Cardiac muscle cell (in vitro differentiated cells and primary cell): ENCODE measurements at regions not wholly inside any gene's neighbourhood (a gene's known extent, or its start where the extent isn't known, plus 50 kb on each side); places are given as distances from the start of the nearest gene placed in this dataset.
A peak's percentile ranks its signal among the peaks of the same experiment; 100 is the strongest.

Source experiments
- DNase-seq, 2 donors: peaks; one replicate each; pipeline versions ENCODE4 v3.0.0 to v3.0.0-alpha.2; 2010 to 2017; ENCODE audit warnings: low read depth in 1 of 2, low spot score in 1 of 2
- H3K27ac ChIP-seq: fragments of 200-600 bp; sonication (generic); 2 replicates; pipeline ENCODE4 v1.5.1; 2016
- H3K27me3 ChIP-seq: fragments of 200-600 bp; sonication (generic); 2 replicates; pipeline ENCODE4 v1.6.0; 2016; ENCODE audit warnings: control low read depth
- H3K36me3 ChIP-seq: fragments of 200-600 bp; sonication (generic); 2 replicates; pipeline ENCODE4 v1.5.1; 2016; ENCODE audit warnings: control low read depth
- H3K4me1 ChIP-seq: fragments of 200-600 bp; sonication (generic); 2 replicates; pipeline ENCODE4 v1.8.1; 2017; ENCODE audit warnings: low read depth, mild to moderate bottlenecking, mixed run types
- H3K4me3 ChIP-seq: fragments of 200-600 bp; sonication (generic); 2 replicates; pipeline ENCODE4 v1.5.1; 2016; ENCODE audit warnings: mild to moderate bottlenecking
- H3K9me3 ChIP-seq: fragments of 200-600 bp; sonication (generic); 2 replicates; pipeline ENCODE4 v1.5.1; 2017; ENCODE audit warnings: low read depth, mild to moderate bottlenecking, control low read depth
- TF ChIP-seq, protein P1 (sequence below): IDR thresholded peaks from 2 replicates; pipeline ENCODE4 v1.5.1; 2012; ENCODE audit warnings: low read depth, mild to moderate bottlenecking, low read length

DNA sequence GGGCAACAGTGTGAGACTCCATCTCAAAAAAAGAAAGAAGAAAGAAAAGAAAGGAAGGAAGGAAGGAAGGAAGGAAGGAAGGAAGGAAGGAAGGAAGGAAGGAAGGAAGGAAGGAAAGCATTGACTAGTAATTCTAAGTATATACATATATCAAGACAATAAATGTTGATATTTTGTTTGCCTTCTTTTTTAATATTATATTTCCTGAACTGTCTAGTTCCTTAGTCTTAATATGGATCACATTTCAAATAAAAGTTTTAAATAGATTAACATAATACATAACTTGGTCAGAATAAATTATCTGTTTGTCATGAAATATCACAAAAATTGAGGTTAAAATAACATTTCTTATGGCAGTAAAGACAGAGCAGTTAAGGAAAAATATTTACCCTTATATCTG is 1448.4 kb upstream of the C9orf72 start:
- Histone ChIP-seq H3K4me1 (no peaks in the 10 kb centered on the region), H3K27ac (no peak overlapping the region), H3K36me3 (no peaks in the 10 kb centered on the region), H3K27me3 (no peaks in the 10 kb centered on the region), H3K9me3 (no peaks in the 10 kb centered on the region), H3K4me3 (no peak overlapping the region)
- TF ChIP-seq, protein P1, sequence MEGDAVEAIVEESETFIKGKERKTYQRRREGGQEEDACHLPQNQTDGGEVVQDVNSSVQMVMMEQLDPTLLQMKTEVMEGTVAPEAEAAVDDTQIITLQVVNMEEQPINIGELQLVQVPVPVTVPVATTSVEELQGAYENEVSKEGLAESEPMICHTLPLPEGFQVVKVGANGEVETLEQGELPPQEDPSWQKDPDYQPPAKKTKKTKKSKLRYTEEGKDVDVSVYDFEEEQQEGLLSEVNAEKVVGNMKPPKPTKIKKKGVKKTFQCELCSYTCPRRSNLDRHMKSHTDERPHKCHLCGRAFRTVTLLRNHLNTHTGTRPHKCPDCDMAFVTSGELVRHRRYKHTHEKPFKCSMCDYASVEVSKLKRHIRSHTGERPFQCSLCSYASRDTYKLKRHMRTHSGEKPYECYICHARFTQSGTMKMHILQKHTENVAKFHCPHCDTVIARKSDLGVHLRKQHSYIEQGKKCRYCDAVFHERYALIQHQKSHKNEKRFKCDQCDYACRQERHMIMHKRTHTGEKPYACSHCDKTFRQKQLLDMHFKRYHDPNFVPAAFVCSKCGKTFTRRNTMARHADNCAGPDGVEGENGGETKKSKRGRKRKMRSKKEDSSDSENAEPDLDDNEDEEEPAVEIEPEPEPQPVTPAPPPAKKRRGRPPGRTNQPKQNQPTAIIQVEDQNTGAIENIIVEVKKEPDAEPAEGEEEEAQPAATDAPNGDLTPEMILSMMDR: no peak
- no peak for DNase-seq

DNA sequence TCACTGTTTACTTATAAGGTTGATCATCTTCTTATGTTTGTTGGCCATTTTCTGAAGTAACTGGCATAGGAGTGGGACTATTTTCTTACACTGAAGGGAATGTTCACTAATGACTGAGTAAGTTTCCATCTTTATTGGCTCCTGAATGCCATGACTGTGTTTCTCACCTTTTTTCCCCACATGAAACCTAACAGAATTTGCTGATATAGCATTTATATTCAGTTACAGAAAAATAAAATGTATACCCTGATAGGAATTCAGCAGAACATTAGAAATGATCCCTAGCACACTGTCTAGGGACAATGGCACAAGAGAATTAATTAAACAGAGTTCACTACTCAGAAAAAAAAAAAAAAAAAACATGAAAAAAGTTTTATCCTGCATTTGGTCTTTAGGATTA is 1465.1 kb upstream of the C9orf72 start:
- Histone ChIP-seq H3K9me3 (no peaks in the 10 kb centered on the region), H3K27me3 (no peaks in the 10 kb centered on the region), H3K27ac (no peak overlapping the region), H3K4me1 (no peaks in the 10 kb centered on the region), H3K36me3 (no peaks in the 10 kb centered on the region), H3K4me3 (no peak overlapping the region)
- no peak for DNase-seq
- TF ChIP-seq, protein P1: no peak

DNA sequence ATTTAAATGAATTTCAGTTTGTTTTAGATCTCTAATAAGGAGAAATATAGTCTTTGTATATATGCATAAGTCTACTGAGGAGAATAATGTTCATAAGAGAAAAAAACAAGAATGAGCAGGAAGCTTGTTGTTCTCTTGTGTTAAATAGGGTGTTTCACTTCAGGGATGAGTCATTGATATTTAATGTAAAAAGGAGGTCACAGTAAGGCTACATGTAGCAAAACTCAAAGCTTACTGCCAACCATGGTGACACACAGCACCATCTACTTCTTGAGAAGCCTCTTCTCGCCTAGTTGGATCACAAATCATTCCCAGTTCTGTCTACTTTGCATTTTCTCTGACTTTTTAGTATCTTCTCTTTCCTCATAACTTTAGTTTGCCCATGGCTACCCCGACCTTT is 1466.0 kb upstream of the C9orf72 start:
- Histone ChIP-seq H3K27me3 (no peaks in the 10 kb centered on the region), H3K36me3 (no peaks in the 10 kb centered on the region), H3K4me1 (no peaks in the 10 kb centered on the region), H3K27ac (no peak overlapping the region), H3K9me3 (no peaks in the 10 kb centered on the region), H3K4me3 (no peak overlapping the region)
- TF ChIP-seq, protein P1: no peak
- DNase-seq: peak in 1 of 2 donors; percentile 0

DNA sequence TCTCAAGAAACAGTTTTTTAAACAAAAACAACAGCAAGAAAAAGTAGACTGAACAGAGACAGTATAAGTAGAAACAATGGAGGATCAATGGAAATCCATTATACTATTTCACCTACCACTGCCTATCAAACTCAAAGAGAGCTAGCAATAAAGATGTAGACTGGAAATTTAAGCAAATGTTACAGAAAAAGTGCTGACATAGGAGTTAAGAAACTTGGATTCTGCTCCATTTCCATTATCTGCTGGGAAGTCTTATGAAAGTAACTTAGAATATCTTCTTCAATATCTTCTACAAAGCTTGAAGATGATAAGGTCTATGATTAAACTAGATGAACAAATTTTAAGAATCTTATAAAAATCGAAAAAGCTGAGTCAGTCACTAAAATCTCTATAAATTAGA is 1469.8 kb upstream of the C9orf72 start:
- no peak overlapping the region for H3K4me3 ChIP-seq
- no peak overlapping the region for H3K27ac ChIP-seq
- H3K9me3 ChIP-seq: no peaks in the 10 kb centered on the region
- DNase-seq: no peak
- H3K27me3 ChIP-seq: no peaks in the 10 kb centered on the region
- no peaks in the 10 kb centered on the region for H3K36me3 ChIP-seq
- TF ChIP-seq, protein P1: no peak
- H3K4me1 ChIP-seq: no peaks in the 10 kb centered on the region

DNA sequence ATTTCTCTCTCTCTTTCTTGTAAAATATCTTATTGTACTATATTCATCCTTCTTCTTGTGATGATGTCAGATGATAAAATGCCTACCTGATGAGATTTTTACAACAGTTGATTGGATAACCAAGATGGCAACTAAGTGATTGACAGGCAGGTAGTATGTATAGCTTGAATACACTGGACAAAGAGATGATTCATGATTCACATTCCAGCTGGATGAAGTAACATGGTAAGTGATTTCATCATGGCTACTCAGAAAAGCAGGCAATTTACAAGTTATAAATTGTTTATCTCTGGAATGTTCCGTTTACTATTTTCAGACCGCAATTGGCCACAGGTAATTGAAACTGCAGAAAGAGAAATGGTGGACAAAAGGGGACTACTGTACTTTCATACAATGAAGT is 1471.7 kb upstream of the C9orf72 start:
- TF ChIP-seq, protein P1: no peak
- Histone ChIP-seq H3K9me3 (no peaks in the 10 kb centered on the region), H3K4me1 (no peaks in the 10 kb centered on the region), H3K27ac (no peak overlapping the region), H3K36me3 (no peaks in the 10 kb centered on the region), H3K4me3 (no peak overlapping the region), H3K27me3 (no peaks in the 10 kb centered on the region)
- peak in 1 of 2 donors; percentile 12 for DNase-seq

DNA sequence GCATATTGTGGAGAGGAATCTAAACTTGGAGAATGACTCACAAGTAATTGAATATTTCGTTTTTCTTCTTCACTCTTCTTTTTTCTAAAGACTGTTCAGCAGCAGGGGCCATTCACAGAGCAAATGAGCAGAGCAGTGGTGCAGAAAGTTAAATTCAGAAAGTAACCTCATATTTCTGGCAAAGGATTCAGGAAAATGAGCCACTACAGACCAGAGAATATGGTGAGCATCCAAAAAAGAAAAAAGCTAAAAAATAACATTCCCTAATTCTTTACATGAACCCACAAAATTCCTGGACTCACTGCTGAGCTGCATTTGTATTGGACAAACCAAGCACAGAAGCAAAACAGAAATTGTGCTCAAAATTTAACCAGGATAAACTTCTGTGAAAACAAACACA is 1486.8 kb upstream of the C9orf72 start:
- Histone ChIP-seq H3K9me3 (no peaks in the 10 kb centered on the region), H3K4me3 (no peak overlapping the region), H3K27me3 (no peaks in the 10 kb centered on the region), H3K4me1 (no peaks in the 10 kb centered on the region), H3K36me3 (no peaks in the 10 kb centered on the region), H3K27ac (no peak overlapping the region)
- no peak for DNase-seq
- TF ChIP-seq, protein P1: no peak
